ENCODE measurements at regions not wholly inside any gene's neighbourhood (a gene's known extent, or its start where the extent isn't known, plus 50 kb on each side); places are given as distances from the start of the nearest gene placed in this dataset.

GRCh38 chr3:70517124-70517890, 204.9 kb upstream of the MDFIC2 start:
- no peak for DNase-seq (ENCODE audit: low read depth)
- TF ChIP-seq CTCF (conservative IDR thresholded peaks at IDR 0.05; ENCODE audit: low read depth, low read length), result no peak
- no peak overlapping the region for H3K4me3 ChIP-seq (ENCODE audit: low read length)

GRCh38 chr3:70516076-70516475, 203.6 kb upstream of the MDFIC2 start:
- no peak for TF ChIP-seq CTCF (conservative IDR thresholded peaks at IDR 0.05; ENCODE audit: low read depth, low read length)
- no peak overlapping the region for H3K4me3 ChIP-seq (ENCODE audit: low read length)
- no peak for DNase-seq (ENCODE audit: low read depth)

- DNase-seq (ENCODE audit: low read depth), result no peak
- TF ChIP-seq CTCF (conservative IDR thresholded peaks at IDR 0.05; ENCODE audit: low read depth, low read length), result no peak
- H3K4me3 ChIP-seq (ENCODE audit: low read length), result no peak overlapping the region
Measured at GRCh38 chr3:70507486-70507885, 195.0 kb upstream of the MDFIC2 start.

GRCh38 chr3:70506775-70507174, 194.3 kb upstream of the MDFIC2 start:
- H3K4me3 ChIP-seq (ENCODE audit: low read length), result no peak overlapping the region
- no peak for DNase-seq (ENCODE audit: low read depth)
- TF ChIP-seq CTCF (conservative IDR thresholded peaks at IDR 0.05; ENCODE audit: low read depth, low read length), result no peak

GRCh38 chr3:70501561-70501960, 189.1 kb upstream of the MDFIC2 start:
- DNase-seq (ENCODE audit: low read depth), result no peak
- no peak overlapping the region for H3K4me3 ChIP-seq (ENCODE audit: low read length)
- no peak for TF ChIP-seq CTCF (conservative IDR thresholded peaks at IDR 0.05; ENCODE audit: low read depth, low read length)

GRCh38 chr3:70488816-70489215, 176.4 kb upstream of the MDFIC2 start:
- no peak for TF ChIP-seq CTCF (conservative IDR thresholded peaks at IDR 0.05; ENCODE audit: low read depth, low read length)
- no peak overlapping the region for H3K4me3 ChIP-seq (ENCODE audit: low read length)
- DNase-seq (ENCODE audit: low read depth), result no peak

- H3K4me3 ChIP-seq (ENCODE audit: low read length), result no peak overlapping the region
- DNase-seq (ENCODE audit: low read depth), result no peak
- TF ChIP-seq CTCF (conservative IDR thresholded peaks at IDR 0.05; ENCODE audit: low read depth, low read length), result no peak
Measured at GRCh38 chr3:70488131-70488530, 175.7 kb upstream of the MDFIC2 start.
